GM12892 (cell line): ENCODE measurements at regions not wholly inside any gene's neighbourhood (a gene's known extent, or its start where the extent isn't known, plus 50 kb on each side); places are given as distances from the start of the nearest gene placed in this dataset.

Source experiments
- POLR2A ChIP-seq: IDR thresholded peaks from 2 replicates; pipeline ENCODE4 v1.6.1; 2011; ENCODE audit warnings: low read depth, low read length, control low read depth
- POLR2AphosphoS5 ChIP-seq: IDR thresholded peaks from 2 replicates; pipeline ENCODE4 v1.6.1; 2011; ENCODE audit warnings: low read depth, low read length, control low read depth

DNA sequence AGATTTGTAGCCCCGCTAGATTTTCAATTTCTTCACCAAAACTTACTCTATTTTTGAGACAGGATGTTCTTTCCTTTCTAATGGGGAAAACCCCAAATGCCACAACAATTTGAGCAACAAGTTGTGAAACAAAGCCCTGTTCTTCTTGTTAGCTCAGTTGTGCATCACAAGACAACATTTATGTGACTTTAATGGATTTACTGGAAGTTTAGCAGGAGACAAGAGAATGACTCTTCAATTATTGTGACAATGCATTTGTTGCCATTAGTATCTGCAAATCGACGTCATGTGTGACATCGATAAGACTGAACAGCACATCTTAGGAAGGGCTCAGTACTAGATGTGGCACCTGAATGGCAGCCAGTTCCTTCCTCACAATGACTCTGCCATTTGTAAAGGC, 1028.9 kb upstream of the TMEM132C start:
- TF ChIP-seq POLR2A (no peak), POLR2AphosphoS5 (no peak)
